Astrocyte (in vitro differentiated cells and primary cell): ENCODE measurements at regions not wholly inside any gene's neighbourhood (a gene's known extent, or its start where the extent isn't known, plus 50 kb on each side); places are given as distances from the start of the nearest gene placed in this dataset.
A peak's percentile ranks its signal among the peaks of the same experiment; 100 is the strongest.

ENCODE experiments used
- DNase-seq: peaks from one replicate; pipeline ENCODE4 v3.0.0-alpha.2; 2010; ENCODE audit warnings: low read depth
- FAIRE-seq: peaks from 2 replicates; lab custom pipeline; 2011; peaks lifted over from hg19 to GRCh38; lab: Jason Lieb, UNC
- H2AFZ ChIP-seq: 2 replicates; pipeline ENCODE4 v1.6.0; 2012; ENCODE audit warnings: low read depth, low read length, inconsistent platforms
- H3K27ac ChIP-seq: 2 replicates; pipeline ENCODE4 v1.5.1; 2011; ENCODE audit warnings: low read depth, low read length, inconsistent platforms
- H3K27me3 ChIP-seq: 2 replicates; pipeline ENCODE4 v1.6.0; 2011; ENCODE audit warnings: low read length, inconsistent platforms; ENCODE audit not compliant: insufficient read depth
- H3K36me3 ChIP-seq: 2 replicates; pipeline ENCODE4 v1.5.1; 2011; ENCODE audit warnings: low read length, inconsistent platforms; ENCODE audit not compliant: insufficient read depth
- H3K4me1 ChIP-seq: 2 replicates; pipeline ENCODE4 v1.5.1; 2011; ENCODE audit warnings: low read length, inconsistent platforms; ENCODE audit not compliant: insufficient read depth
- H3K4me2 ChIP-seq: 2 replicates; pipeline ENCODE4 v1.6.0; 2012; ENCODE audit warnings: low read length, inconsistent platforms
- H3K4me3 ChIP-seq: 2 replicates; pipeline ENCODE4 v1.5.1; 2011; ENCODE audit warnings: low read depth, mild to moderate bottlenecking, low read length, inconsistent platforms; ENCODE audit not compliant: insufficient read depth
- H3K79me2 ChIP-seq: 2 replicates; pipeline ENCODE4 v1.6.0; 2012; ENCODE audit warnings: mild to moderate bottlenecking, low read length, inconsistent platforms; ENCODE audit not compliant: insufficient read depth
- H3K9ac ChIP-seq: 2 replicates; pipeline ENCODE4 v1.6.0; 2012; ENCODE audit warnings: mild to moderate bottlenecking, low read length, inconsistent platforms
- H3K9me3 ChIP-seq: 2 replicates; pipeline ENCODE4 v1.5.1; 2012; ENCODE audit warnings: low read depth, mild to moderate bottlenecking, low read length, inconsistent platforms; ENCODE audit not compliant: insufficient read depth
- H4K20me1 ChIP-seq: 2 replicates; pipeline ENCODE4 v1.6.0; 2012; ENCODE audit warnings: low read length, inconsistent platforms; ENCODE audit not compliant: insufficient read depth
- H3K27ac Mint-ChIP-seq: one replicate; pipeline ENCODE4 v1.8.0; 2021; ENCODE audit warnings: mild to moderate bottlenecking, mixed read lengths; ENCODE audit not compliant: unreplicated experiment
- H3K27me3 Mint-ChIP-seq: one replicate; pipeline ENCODE4 v1.8.0; 2021; ENCODE audit warnings: low read depth, mixed read lengths; ENCODE audit not compliant: unreplicated experiment
- H3K36me3 Mint-ChIP-seq: one replicate; pipeline ENCODE4 v1.8.0; 2021; ENCODE audit warnings: low read depth, mixed read lengths; ENCODE audit not compliant: unreplicated experiment
- H3K4me1 Mint-ChIP-seq: one replicate; pipeline ENCODE4 v1.8.0; 2021; ENCODE audit warnings: low read depth, mixed read lengths; ENCODE audit not compliant: unreplicated experiment
- H3K4me3 Mint-ChIP-seq: one replicate; pipeline ENCODE4 v1.8.0; 2021; ENCODE audit warnings: mild to moderate bottlenecking, moderate library complexity, mixed read lengths; ENCODE audit not compliant: unreplicated experiment
- H3K9me3 Mint-ChIP-seq: one replicate; pipeline ENCODE4 v1.8.0; 2021; ENCODE audit warnings: mild to moderate bottlenecking, mixed read lengths; ENCODE audit not compliant: unreplicated experiment
- EZH2 ChIP-seq: IDR thresholded peaks from 2 replicates; pipeline ENCODE4 v1.6.1; 2012; ENCODE audit warnings: mild to moderate bottlenecking, low read length, inconsistent platforms; ENCODE audit not compliant: insufficient read depth
- TF ChIP-seq, protein P1 (sequence below): IDR thresholded peaks from 2 replicates; pipeline ENCODE4 v1.5.1; 2011; ENCODE audit warnings: low read depth, mild to moderate bottlenecking, inconsistent platforms, low read length, moderate library complexity; ENCODE audit not compliant: insufficient read depth

DNA sequence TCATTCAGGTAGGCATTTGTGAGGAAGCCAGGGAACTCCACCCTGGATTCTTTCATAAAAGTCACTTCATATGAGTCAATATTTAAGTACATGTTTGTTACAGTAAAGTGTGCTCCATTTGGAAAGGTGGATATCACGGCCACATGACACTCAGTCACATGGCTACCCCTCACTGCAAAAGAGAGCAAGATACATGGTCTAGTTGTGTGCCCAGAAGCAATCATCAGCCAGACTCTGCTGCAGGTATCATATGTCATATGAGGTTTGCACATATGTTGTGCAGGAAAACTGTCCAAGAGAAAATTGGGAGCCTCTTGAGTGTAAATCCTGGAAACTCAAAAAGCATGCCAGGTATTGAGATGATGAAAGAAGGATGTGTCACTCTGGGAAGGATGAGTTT is 55.0 kb upstream of the NMNAT3 start:
- Histone ChIP-seq H3K36me3 (no peaks in the 10 kb centered on the region), H4K20me1 (no peaks in the 10 kb centered on the region), H3K9me3 (no peaks in the 10 kb centered on the region), H3K27ac (no peak overlapping the region), H3K4me3 (no peak overlapping the region), H3K27me3 (no peaks in the 10 kb centered on the region), H3K4me2 (no peak overlapping the region), H2AFZ (no peak overlapping the region), H3K4me1 (no peaks in the 10 kb centered on the region), H3K79me2 (no peaks in the 10 kb centered on the region), H3K9ac (no peak overlapping the region)
- TF ChIP-seq EZH2: no peak
- TF ChIP-seq, protein P1, sequence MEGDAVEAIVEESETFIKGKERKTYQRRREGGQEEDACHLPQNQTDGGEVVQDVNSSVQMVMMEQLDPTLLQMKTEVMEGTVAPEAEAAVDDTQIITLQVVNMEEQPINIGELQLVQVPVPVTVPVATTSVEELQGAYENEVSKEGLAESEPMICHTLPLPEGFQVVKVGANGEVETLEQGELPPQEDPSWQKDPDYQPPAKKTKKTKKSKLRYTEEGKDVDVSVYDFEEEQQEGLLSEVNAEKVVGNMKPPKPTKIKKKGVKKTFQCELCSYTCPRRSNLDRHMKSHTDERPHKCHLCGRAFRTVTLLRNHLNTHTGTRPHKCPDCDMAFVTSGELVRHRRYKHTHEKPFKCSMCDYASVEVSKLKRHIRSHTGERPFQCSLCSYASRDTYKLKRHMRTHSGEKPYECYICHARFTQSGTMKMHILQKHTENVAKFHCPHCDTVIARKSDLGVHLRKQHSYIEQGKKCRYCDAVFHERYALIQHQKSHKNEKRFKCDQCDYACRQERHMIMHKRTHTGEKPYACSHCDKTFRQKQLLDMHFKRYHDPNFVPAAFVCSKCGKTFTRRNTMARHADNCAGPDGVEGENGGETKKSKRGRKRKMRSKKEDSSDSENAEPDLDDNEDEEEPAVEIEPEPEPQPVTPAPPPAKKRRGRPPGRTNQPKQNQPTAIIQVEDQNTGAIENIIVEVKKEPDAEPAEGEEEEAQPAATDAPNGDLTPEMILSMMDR: no peak
- no peak overlapping the region for H3K27ac Mint-ChIP-seq
- no peaks in the 10 kb centered on the region for H3K36me3 Mint-ChIP-seq
- H3K9me3 Mint-ChIP-seq: peaks cover 8% of the 10 kb centered on the region
- FAIRE-seq: no peak
- H3K4me3 Mint-ChIP-seq: no peak overlapping the region
- H3K4me1 Mint-ChIP-seq: no peaks in the 10 kb centered on the region
- DNase-seq: no peak
- H3K27me3 Mint-ChIP-seq: peaks cover 57% of the 10 kb centered on the region

DNA sequence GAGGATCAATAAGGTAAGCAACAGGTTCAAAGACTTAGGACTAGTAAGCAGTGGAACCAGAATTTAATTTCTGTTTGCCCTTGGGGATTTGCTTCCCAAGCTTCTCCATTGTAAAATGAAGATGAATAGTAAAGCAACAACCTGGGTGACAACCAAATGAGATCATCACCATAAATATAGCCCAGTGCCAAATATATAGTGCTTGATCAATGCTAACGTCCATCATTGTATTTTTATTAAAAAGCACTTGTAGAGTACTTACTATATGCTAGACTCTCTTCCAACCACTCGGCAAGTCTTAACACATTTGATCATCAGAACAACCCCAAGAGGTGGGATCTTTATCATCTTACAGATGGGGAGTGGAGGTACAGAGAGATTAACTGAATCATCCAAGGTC is 51.5 kb upstream of the NMNAT3 start:
- H3K4me2 ChIP-seq: no peak overlapping the region
- no peak for TF ChIP-seq EZH2
- TF ChIP-seq, protein P1: no peak
- no peak overlapping the region for H3K4me3 ChIP-seq
- no peak overlapping the region for H3K9ac ChIP-seq
- peaks cover 2% of the 10 kb centered on the region for H3K9me3 Mint-ChIP-seq
- peaks cover 32% of the 10 kb centered on the region for H3K27me3 Mint-ChIP-seq
- no peaks in the 10 kb centered on the region for H3K4me1 Mint-ChIP-seq
- no peaks in the 10 kb centered on the region for H3K9me3 ChIP-seq
- no peak overlapping the region for H3K27ac Mint-ChIP-seq
- FAIRE-seq: no peak
- H3K27me3 ChIP-seq: no peaks in the 10 kb centered on the region
- DNase-seq: no peak
- no peaks in the 10 kb centered on the region for H3K79me2 ChIP-seq
- H4K20me1 ChIP-seq: no peaks in the 10 kb centered on the region
- H3K4me1 ChIP-seq: no peaks in the 10 kb centered on the region
- H3K27ac ChIP-seq: no peak overlapping the region
- no peak overlapping the region for H3K4me3 Mint-ChIP-seq
- H2AFZ ChIP-seq: no peak overlapping the region
- no peaks in the 10 kb centered on the region for H3K36me3 Mint-ChIP-seq
- H3K36me3 ChIP-seq: no peaks in the 10 kb centered on the region

DNA sequence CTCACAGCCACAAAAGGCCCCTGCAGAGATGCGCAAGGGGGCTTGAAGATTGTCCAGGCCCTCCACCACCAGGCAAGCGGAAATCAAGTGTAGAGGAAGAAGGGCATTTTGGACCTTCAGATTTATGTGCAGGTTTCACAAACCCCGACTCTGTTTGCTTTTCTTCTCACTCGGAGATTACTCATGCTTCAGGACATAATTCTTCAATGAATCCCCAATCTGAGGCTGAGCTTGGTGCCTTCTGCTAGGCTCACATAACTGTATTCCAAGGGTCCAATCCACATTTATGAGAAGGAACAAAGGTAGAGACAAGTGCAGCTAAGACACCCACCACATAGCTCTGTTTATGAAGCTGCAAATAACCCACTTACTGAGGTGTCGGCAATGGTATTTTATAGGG is 50.6 kb upstream of the NMNAT3 start:
- H3K4me2 ChIP-seq: peak overlapping the region; percentile 2
- no peaks in the 10 kb centered on the region for H3K36me3 ChIP-seq
- H3K9me3 Mint-ChIP-seq: peaks cover 2% of the 10 kb centered on the region
- H3K79me2 ChIP-seq: no peaks in the 10 kb centered on the region
- no peak overlapping the region for H3K27ac Mint-ChIP-seq
- no peak overlapping the region for H2AFZ ChIP-seq
- H3K27me3 ChIP-seq: no peaks in the 10 kb centered on the region
- FAIRE-seq (no peak), DNase-seq (no peak)
- H4K20me1 ChIP-seq: no peaks in the 10 kb centered on the region
- TF ChIP-seq EZH2: no peak
- TF ChIP-seq, protein P1: no peak
- no peaks in the 10 kb centered on the region for H3K4me1 ChIP-seq
- H3K9me3 ChIP-seq: no peaks in the 10 kb centered on the region
- no peak overlapping the region for H3K4me3 ChIP-seq
- H3K4me3 Mint-ChIP-seq: no peak overlapping the region
- peaks cover 29% of the 10 kb centered on the region for H3K27me3 Mint-ChIP-seq
- no peaks in the 10 kb centered on the region for H3K4me1 Mint-ChIP-seq
- H3K9ac ChIP-seq: no peak overlapping the region
- no peak overlapping the region for H3K27ac ChIP-seq
- H3K36me3 Mint-ChIP-seq: no peaks in the 10 kb centered on the region
